ENCODE measurements at regions not wholly inside any gene's neighbourhood (a gene's known extent, or its start where the extent isn't known, plus 50 kb on each side); places are given as distances from the start of the nearest gene placed in this dataset.
"Not testable (repeated sequence)": the region's sequence is repeated elsewhere in the genome, so short reads cannot be mapped to it uniquely, and the experiment has no call there.

GRCh38 chr18:67455890-67456501 lies 60.5 kb downstream of the DSEL start:
- DNase-seq, result no peak

GRCh38 chr18:67453901-67454300 lies 62.6 kb downstream of the DSEL start:
- no peak for DNase-seq

DNA sequence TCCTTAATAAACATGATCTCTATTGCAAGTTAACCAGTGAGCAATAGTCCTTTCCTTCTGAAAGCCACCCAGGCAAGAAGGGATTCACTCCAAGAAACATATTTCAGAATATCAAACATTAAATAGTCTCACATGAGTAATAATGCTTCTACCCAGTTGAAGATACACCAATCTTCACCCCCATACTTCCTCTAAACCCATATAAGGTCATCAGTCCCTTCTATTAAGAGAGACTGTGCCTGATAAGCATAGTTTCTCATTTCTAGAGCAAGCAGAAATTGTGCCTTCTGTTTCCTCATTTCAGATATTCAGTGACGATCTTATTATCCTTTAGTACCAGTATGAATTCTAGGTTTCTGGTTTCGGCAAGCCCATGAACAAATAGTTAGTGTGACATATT lies 64.6 kb downstream of the DSEL start:
- no peak for DNase-seq

DNA sequence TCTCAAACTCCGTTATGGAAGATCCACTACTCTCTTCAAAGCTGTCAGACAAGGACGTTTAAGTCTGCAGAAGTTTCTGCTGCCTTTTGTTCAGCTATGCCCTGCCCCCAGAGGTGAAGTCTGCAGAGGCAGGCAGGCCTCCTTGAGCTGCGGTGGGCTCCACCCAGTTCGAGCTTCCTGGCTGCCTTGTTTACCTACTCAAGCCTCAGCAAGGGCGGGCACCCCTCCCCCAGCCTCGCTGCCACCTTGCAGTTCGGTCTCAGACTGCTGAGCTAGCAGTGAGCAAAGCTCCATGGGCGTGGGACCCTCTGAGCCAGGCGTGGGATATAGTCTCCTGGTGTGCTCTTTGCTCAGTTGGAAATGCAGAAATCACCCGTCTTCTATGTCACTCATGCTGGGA lies 65.4 kb downstream of the DSEL start:
- not testable (repeated sequence) for DNase-seq

DNA sequence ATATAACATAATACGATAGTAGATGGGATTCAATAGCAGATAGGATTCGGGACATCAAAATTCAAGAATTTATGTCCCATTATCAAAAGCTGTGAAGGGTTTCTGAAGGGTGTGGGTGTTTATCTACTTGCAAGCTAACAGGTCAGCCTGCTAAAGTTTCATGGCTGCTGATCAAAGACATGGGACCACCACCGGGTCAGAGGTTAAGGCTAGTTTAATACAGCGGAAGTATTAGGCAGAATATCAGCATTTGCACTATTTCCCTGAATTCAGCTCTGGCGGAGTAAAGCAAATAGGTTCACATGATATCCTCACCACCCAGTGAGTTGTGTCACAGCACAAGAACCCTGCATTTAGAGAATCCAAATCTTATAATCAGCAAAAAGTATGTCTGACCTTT lies 82.5 kb downstream of the DSEL start:
- DNase-seq, result no peak

DNA sequence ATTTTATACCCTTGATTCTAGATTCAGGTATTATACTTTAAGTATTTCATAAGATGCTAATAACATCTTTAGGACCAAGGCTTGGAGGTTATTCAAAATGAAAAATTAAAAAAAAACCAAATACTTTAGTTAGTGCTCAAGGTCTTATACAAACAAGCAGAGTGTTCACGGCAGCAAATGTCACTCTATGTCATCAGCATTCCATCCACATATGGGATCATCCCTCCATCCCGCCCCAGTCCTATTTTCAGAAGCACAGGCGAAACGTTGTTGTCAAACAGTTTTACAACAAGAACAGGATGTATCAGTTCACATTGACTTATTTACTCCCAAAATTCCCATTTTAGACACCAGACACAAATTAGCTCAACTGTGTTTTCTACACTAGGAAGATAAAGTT lies 83.7 kb downstream of the DSEL start:
- no peak for DNase-seq

GRCh38 chr18:67428805-67429204 lies 87.7 kb downstream of the DSEL start:
- no peak for DNase-seq

GRCh38 chr18:67428158-67428557 lies 88.4 kb downstream of the DSEL start:
- DNase-seq, result no peak

- no peak for DNase-seq
Observed at GRCh38 chr18:67426486-67426885, 90.0 kb downstream of the DSEL start.

- DNase-seq, result no peak
Observed at GRCh38 chr18:67425672-67426071, 90.8 kb downstream of the DSEL start.

DNA sequence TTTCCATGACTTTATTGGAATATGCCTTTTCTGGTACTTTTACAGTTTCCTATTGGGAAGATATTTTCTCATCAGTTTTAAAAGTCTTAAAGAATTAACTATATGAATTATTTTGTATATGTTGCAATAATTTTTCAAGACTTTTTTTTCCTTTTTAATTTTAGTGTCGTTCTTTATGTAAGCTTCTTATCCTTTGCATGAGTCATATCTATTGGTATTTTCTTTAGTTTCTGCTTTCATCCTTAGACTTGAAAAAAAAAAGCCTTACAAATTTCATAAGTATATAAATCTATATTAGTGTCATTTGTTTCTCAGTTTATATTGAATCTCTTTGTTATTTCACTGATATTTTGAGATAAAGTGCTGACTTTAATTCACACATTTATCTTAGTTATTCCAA lies 94.9 kb downstream of the DSEL start:
- DNase-seq, result no peak

GRCh38 chr18:67417864-67418523 lies 98.5 kb downstream of the DSEL start:
- no peak for DNase-seq

DNA sequence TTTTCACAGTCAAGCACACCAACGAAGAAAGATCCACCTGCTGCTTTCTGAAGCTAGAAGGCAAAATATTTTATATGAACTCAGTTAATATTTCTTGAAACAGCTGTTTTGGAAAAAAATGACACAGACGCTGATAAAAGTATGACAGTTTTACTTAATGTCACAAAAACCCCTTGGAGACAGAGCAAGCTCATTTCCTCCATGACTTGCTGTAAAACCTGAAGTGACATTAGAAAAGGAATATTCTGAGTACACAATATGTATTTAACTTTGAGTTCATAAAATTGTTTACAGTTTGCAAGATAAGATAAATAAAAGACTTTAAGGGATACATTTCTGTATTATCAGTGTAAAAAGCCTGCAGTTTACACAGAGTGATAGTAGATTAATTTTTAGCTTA lies 105.4 kb downstream of the DSEL start:
- no peak for DNase-seq

DNA sequence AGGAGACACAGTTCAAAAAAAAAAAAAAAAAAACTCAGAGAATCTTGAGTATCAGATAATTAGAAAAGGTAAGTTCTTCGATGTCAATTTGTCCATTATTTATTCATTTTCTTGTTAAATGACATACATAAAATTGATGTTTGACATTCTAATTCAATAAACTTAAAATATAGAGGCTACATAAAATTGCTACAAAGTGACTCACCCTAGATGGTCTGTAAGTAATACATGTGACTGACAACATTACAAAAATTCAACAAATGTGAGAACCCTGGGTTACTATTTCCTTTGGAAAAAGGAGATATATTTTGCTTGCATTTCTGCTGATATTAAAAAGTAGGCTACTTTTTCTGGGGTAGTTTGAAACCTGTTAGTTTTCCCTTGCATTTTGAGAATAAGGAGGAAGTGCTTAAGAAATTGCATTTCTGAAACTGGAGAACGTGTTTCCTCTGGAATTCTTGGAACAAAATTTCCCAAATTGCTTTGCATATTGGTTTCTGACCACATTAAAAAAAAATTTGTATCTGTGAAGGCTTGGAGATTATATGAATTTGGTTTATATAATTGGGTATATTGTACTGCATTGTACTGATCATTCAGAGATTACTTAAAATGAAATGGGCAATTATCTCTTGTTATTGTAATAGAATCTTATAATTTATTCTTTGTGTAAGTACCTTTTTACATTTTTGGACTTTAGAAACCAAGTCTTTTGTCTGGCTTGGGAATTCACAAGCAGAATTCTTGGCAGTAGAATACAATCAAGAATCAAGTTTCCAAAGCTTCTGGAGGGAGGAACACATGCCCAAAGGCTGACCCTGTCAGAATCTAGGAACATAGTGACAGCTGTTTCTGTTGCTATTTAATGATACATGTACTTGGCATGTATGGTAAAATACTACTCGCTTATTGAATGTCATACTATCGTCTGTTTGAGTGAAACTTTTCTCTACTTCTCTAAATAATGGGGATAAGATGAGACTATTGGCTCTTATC lies 106.1 kb downstream of the DSEL start:
- no peak for DNase-seq

DNA sequence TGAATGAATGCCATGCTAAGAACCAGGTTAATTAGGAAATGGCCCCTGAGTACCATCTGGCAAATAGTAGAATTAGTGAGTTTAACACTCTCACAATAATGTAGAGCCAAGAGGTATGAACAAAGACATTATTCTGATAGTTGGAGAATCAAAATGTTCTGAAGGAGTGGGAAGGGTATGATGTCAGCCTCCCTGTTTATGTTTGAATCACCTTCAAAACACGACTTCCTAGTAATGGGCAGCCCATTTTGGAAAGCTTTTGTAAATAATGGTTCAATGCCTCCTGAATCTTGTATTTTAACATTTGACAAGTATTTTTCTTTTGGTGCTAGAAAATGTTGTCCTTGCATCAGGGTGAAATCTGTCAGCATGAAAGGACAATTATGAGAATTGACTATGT lies 108.3 kb downstream of the DSEL start:
- DNase-seq, result no peak

DNA sequence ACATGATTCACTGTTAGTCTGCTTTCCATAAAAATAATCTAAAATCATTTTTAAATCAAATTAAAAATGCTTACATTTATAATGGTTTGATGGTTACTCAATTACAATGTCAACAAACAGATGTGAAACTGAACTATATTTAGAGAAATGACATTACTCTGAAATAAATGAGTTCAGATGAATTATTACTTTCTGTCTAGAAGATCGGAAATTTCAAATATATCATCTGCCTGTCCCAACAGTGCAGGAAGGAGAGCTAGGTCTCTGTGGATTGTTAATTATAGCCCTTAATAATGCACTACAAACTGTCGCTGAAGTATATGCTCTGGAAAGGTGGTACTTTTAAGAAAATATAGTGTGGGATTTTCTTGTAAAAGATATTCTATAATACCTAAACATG lies 109.8 kb downstream of the DSEL start:
- no peak for DNase-seq

DNA sequence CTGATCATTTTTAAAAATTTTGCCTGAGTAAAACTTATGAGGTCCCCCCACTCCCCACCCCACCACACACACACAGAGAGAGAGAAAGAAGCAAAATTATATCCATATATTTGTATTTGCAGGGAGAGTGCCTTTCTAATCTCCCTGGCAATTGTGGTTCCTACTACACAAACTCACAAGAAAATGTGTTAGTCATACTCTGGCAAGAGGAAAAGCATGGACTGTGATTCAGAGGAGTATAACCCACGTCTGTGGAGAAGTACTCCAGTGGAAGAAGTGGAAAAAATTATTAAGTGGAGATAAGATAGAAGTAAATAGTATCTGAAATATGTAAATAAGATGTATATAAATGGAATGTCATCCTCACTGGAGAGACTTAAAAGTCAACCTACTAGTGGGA lies 114.0 kb downstream of the DSEL start:
- DNase-seq, result no peak

DNA sequence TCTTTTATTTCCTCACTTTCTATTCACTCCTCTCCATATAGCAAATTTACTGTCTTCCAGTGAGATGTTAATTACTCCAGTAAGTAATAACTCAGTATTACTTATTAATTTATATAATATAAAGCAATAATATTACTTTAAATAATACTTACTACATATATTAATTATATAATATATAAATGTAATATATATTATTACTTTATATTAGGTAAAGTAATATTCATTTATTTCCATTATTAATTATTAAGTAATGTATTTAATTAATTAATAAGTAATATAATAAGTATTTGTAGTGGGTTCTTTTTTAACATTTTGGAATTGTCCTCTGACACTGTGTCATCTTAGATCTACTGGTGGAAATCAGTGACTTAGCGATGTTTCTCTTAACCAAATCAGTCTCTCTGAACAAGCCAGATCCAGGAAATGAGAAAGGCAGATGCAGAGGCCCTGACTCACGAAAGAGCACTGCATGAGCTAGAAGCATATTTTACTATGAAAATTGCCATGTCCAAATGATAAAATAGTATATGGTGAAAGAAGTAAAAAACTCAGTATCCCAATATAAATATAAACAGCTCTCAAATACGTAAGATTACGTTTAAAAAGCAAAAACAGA lies 115.9 kb downstream of the DSEL start:
- no peak for DNase-seq

DNA sequence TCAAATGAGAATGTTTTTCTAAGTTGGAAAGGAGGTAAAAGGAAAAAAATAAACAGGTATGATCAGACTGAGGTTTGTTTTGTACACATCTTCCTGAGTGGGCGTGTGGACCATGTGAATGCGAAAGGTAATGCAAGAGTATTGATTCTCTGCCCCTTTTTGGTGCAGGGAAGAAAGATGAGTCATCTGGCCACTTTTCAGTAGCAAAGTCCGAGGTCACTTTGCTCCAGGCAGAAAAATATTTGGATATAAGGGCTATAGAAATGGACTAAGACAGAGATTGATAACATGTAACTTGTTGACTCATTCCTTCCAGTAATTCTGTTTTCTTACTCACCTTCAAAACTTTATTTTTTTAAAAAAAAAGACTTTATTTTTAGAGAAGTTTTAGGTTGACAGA lies 130.5 kb downstream of the DSEL start:
- DNase-seq, result no peak

DNA sequence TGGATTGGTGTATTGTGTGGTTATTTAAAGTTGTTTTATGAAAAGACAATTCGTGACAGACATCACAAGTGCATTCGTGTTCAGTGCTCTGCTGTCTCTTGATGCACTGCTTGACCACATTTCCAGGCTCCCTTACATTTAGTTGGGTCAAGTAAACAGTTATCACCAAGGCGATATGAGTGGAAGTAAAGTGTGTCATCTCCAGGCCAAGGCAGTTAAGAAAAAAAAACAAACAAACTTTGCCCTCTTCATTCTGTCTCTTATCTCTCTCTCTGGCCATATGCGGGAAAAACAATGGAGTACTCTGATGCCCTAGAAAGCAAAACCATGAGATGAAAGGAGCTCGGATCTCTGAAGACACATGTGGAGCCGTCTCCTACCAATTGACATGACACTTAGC lies 131.1 kb downstream of the DSEL start:
- DNase-seq, result no peak

GRCh38 chr18:67384057-67384456 lies 132.5 kb downstream of the DSEL start:
- not testable (repeated sequence) for DNase-seq

GRCh38 chr18:67381608-67382150 lies 134.8 kb downstream of the DSEL start:
- DNase-seq, result no peak

- DNase-seq, result no peak
Observed at GRCh38 chr18:67380867-67381266, 135.7 kb downstream of the DSEL start.

Measured in hindlimb muscle (tissue), 1 donor.